ENCODE measurements at regions not wholly inside any gene's neighbourhood (a gene's known extent, or its start where the extent isn't known, plus 50 kb on each side); places are given as distances from the start of the nearest gene placed in this dataset.

DNA sequence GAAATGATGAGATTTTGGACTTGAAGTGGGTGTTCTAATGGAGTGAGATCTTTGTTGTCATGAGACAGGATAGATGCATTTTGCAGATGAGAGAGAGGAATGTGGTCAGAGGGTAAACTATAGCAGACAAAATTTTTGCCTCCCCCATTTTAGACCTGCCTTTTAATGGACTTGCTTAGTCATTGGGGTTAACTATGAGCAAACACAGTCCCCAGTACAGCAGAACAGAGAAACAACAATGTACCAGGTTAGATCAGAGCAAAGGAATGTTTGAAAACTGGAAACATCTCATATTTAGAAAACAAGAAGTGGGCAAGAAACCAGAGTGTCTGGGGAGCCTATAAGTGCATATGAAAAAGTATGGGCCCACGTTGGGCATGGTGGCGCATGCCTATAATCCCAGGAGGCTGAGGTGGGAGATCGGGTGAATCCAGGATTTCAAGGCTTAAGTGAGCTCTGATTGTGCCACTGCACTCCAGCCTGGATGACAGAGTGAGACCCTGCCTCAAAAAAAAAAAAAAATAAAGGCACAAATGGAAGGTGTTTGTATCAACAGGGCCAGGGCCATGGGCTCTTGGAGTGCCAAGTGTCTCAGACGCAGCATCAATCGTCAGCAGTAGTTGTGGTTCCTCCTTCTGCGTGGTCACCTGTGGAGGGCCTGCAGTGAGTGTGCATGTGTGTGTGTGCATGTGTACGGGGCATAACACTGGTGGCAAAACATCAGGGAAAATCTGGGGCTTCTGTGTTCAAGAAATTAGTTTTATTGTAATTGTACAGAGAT is 214.4 kb upstream of the S1PR3 start:
- DNase-seq: peak; percentile 14
- in situ Hi-C loops (cut with MboI; ENCODE audit: low pct_unique_long_range_greater_than_20kb, low sequenced_read_pairs): no loop called here

DNA sequence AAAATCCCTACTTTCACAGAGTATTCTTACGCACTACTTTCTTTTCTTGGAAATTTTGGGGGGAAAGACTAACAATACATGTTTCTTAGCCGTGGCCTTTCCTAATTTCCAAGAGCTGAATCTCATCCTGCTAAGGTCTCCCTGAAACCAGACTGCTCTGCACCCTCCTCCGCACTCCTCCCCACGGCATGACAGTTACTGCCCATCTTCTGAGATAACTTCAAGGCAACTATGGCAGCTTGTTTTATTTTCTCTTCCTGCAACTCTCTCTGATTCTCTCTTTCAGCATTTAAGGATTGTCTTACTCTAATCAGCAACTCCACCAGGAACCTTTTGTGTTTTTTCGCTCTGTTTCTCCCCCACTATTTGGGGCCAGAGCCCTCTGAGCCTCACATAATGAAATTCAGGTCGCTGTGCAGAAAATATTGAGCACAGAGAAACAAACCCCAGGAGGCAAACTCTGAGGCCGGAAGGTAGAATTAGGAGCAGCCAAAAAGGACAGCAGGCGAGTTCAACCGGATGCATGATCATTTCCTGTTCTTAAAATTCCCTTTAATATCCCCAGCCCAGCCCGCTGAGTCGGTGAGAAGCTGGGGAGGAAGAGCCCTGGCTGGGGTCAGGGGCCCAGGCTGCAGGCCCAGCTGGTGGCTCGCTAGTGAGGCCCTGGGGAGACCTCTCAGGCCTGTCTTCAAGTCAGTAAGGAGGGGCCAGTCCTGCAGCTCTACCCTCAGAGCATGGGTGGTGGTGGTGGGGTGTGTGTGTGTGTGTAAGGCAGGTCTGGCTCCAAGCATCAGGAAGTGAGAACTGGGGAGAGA is 213.6 kb upstream of the S1PR3 start:
- peak; percentile 78 for DNase-seq
- in situ Hi-C loops (cut with MboI; ENCODE audit: low pct_unique_long_range_greater_than_20kb, low sequenced_read_pairs): no loop called here

DNA sequence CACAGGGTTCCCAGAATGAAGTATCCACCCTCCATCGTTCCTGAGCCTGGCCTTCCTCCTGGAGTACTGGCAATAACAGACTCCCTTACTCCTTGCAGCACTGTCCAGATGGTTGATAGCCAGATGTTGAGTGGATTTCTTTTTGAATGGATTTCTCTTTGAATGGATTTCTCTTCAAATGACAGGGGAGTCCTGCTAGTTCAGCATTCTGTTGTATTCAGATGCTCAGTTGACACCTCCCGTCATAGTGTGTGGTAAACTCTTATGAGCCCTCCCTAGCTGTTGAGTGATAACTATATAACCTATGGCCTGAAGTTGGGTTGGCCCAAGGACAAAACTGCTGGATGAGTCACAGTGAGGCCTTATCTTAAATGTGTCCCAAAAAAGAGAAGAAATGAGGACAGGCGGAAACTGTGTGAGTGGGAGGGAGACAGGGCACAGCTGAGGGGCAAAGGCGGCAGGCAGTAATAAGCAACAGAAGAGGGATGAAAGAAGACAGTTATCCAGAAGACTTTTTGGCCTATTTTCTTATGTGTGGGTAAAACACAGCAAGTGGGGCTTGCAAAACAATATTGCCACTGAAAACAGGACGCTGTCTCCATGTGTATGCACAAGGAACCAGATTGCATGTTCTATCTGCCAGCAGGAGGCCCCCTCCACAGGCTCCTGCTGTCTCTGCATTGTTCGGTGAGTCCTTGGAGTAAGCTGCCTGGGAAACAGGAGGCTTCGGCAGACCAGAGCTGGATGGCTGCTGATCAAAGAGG is 209.5 kb upstream of the S1PR3 start:
- in situ Hi-C loops (cut with MboI; ENCODE audit: low pct_unique_long_range_greater_than_20kb, low sequenced_read_pairs): no loop called here
- DNase-seq: peak; percentile 92

- in situ Hi-C loops (cut with MboI; ENCODE audit: low pct_unique_long_range_greater_than_20kb, low sequenced_read_pairs): no loop called here
These were observed 208.1 kb upstream of the S1PR3 start for GRCh38 chr9:88782931-88783710.

DNA sequence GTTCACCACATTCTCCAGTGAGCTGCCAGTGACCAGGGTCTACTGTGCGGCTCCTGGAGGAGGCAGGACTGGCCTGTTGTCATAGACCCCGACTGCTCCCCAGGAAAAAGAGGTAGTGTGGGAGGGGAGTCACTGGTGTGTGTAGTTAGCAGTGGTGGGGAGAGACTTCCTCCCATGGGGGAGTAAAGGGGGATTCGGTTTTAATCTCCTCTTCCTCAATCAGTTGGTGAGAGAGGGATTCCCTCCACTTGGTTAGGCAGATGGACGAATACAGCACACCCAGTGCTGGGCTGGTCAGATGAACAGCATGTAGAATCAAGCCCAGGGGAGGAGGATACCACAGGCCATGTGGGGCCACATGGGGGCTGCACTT is 207.6 kb upstream of the S1PR3 start:
- in situ Hi-C loops (cut with MboI; ENCODE audit: low pct_unique_long_range_greater_than_20kb, low sequenced_read_pairs): no loop called here
- DNase-seq: peak; percentile 70

More at GRCh38 chr9:88782931-88783710, 208.1 kb upstream of the S1PR3 start:
- DNase-seq: no peak

- in situ Hi-C loops (cut with MboI; ENCODE audit: low pct_unique_long_range_greater_than_20kb, low sequenced_read_pairs): no loop called here
These were observed 206.3 kb upstream of the S1PR3 start for GRCh38 chr9:88784960-88785359.

GRCh38 chr9:88786291-88787079 is 204.8 kb upstream of the S1PR3 start:
- in situ Hi-C loops (cut with MboI; ENCODE audit: low pct_unique_long_range_greater_than_20kb, low sequenced_read_pairs): no loop called here
- no peak for DNase-seq

More at GRCh38 chr9:88784960-88785359, 206.3 kb upstream of the S1PR3 start:
- DNase-seq: no peak

- DNase-seq: no peak
These were observed 201.5 kb upstream of the S1PR3 start for GRCh38 chr9:88789785-88790184.

GRCh38 chr9:88791105-88791805 is 200.0 kb upstream of the S1PR3 start:
- in situ Hi-C loops (cut with MboI; ENCODE audit: low pct_unique_long_range_greater_than_20kb, low sequenced_read_pairs): no loop called here
- DNase-seq: no peak

More at GRCh38 chr9:88789785-88790184, 201.5 kb upstream of the S1PR3 start:
- in situ Hi-C loops (cut with MboI; ENCODE audit: low pct_unique_long_range_greater_than_20kb, low sequenced_read_pairs): no loop called here

GRCh38 chr9:88792502-88792901 is 198.8 kb upstream of the S1PR3 start:
- DNase-seq: no peak
- in situ Hi-C loops (cut with MboI; ENCODE audit: low pct_unique_long_range_greater_than_20kb, low sequenced_read_pairs): no loop called here

- in situ Hi-C loops (cut with MboI; ENCODE audit: low pct_unique_long_range_greater_than_20kb, low sequenced_read_pairs): no loop called here
- DNase-seq: no peak
These were observed 197.2 kb upstream of the S1PR3 start for GRCh38 chr9:88794100-88794499.

GRCh38 chr9:88796947-88797346 is 194.3 kb upstream of the S1PR3 start:
- in situ Hi-C loops (cut with MboI; ENCODE audit: low pct_unique_long_range_greater_than_20kb, low sequenced_read_pairs): no loop called here
- no peak for DNase-seq

GRCh38 chr9:88798476-88798875 is 192.8 kb upstream of the S1PR3 start:
- DNase-seq: no peak
- in situ Hi-C loops (cut with MboI; ENCODE audit: low pct_unique_long_range_greater_than_20kb, low sequenced_read_pairs): no loop called here

GRCh38 chr9:88799541-88800328 is 191.5 kb upstream of the S1PR3 start:
- in situ Hi-C loops (cut with MboI; ENCODE audit: low pct_unique_long_range_greater_than_20kb, low sequenced_read_pairs): no loop called here
- no peak for DNase-seq

- DNase-seq: no peak
- in situ Hi-C loops (cut with MboI; ENCODE audit: low pct_unique_long_range_greater_than_20kb, low sequenced_read_pairs): no loop called here
These were observed 191.0 kb upstream of the S1PR3 start for GRCh38 chr9:88800329-88800682.

- DNase-seq: no peak
- in situ Hi-C loops (cut with MboI; ENCODE audit: low pct_unique_long_range_greater_than_20kb, low sequenced_read_pairs): no loop called here
These were observed 190.0 kb upstream of the S1PR3 start for GRCh38 chr9:88801214-88801796.

GRCh38 chr9:88802533-88802932 is 188.7 kb upstream of the S1PR3 start:
- no peak for DNase-seq

More at GRCh38 chr9:88802533-88802932, 188.7 kb upstream of the S1PR3 start:
- in situ Hi-C loops (cut with MboI; ENCODE audit: low pct_unique_long_range_greater_than_20kb, low sequenced_read_pairs): no loop called here

Data from KBM-7 (cell line).